GM19238 (cell line): ENCODE measurements at regions not wholly inside any gene's neighbourhood (a gene's known extent, or its start where the extent isn't known, plus 50 kb on each side); places are given as distances from the start of the nearest gene placed in this dataset.
"Not testable (repeated sequence)": the region's sequence is repeated elsewhere in the genome, so short reads cannot be mapped to it uniquely, and the experiment has no call there.

ENCODE experiments used
- DNase-seq: peaks from one replicate; pipeline ENCODE4 v3.0.0; 2011; ENCODE audit warnings: low spot score; ENCODE audit not compliant: insufficient read length

- DNase-seq = not testable (repeated sequence)
These were observed 104.5 kb downstream of the ZNF33B start for GRCh38 chr10:42533866-42534265.

- no peak for DNase-seq
These were observed 105.4 kb downstream of the ZNF33B start for GRCh38 chr10:42532996-42533395.

- no peak for DNase-seq
These were observed 115.3 kb downstream of the ZNF33B start for GRCh38 chr10:42523098-42523497.

GRCh38 chr10:42519761-42520460, 118.5 kb downstream of the ZNF33B start:
- no peak for DNase-seq

GRCh38 chr10:42519079-42519478, 119.3 kb downstream of the ZNF33B start:
- DNase-seq = no peak

- no peak for DNase-seq
These were observed 124.4 kb downstream of the ZNF33B start for GRCh38 chr10:42513921-42514320.

- no peak for DNase-seq
These were observed 146.6 kb downstream of the ZNF33B start for GRCh38 chr10:42491801-42492200.

GRCh38 chr10:42491001-42491592, 147.3 kb downstream of the ZNF33B start:
- DNase-seq = no peak

GRCh38 chr10:42490368-42490767, 148.0 kb downstream of the ZNF33B start:
- DNase-seq = no peak

- DNase-seq = no peak
These were observed 150.0 kb downstream of the ZNF33B start for GRCh38 chr10:42488416-42488815.

- no peak for DNase-seq
These were observed 156.0 kb downstream of the ZNF33B start for GRCh38 chr10:42482411-42482810.

GRCh38 chr10:42479057-42479456, 159.3 kb downstream of the ZNF33B start:
- no peak for DNase-seq

- no peak for DNase-seq
These were observed 161.2 kb downstream of the ZNF33B start for GRCh38 chr10:42477170-42477569.

- no peak for DNase-seq
These were observed 162.3 kb downstream of the ZNF33B start for GRCh38 chr10:42476101-42476500.

GRCh38 chr10:42475168-42476098, 162.9 kb downstream of the ZNF33B start:
- DNase-seq = no peak

- no peak for DNase-seq
These were observed 184.1 kb downstream of the ZNF33B start for GRCh38 chr10:42454313-42454712.

- no peak for DNase-seq
These were observed 207.3 kb downstream of the ZNF33B start for GRCh38 chr10:42431095-42431494.

- DNase-seq = no peak
These were observed 209.8 kb downstream of the ZNF33B start for GRCh38 chr10:42428534-42428933.

- no peak for DNase-seq
These were observed 215.5 kb downstream of the ZNF33B start for GRCh38 chr10:42422911-42423310.

- DNase-seq = no peak
These were observed 216.6 kb downstream of the ZNF33B start for GRCh38 chr10:42421812-42422211.

GRCh38 chr10:42419789-42420188, 218.6 kb downstream of the ZNF33B start:
- no peak for DNase-seq

GRCh38 chr10:42380926-42381547, 257.3 kb downstream of the ZNF33B start:
- DNase-seq = no peak
